Right forelimb (tissue), 1 donor: ENCODE measurements at regions not wholly inside any gene's neighbourhood (a gene's known extent, or its start where the extent isn't known, plus 50 kb on each side); places are given as distances from the start of the nearest gene placed in this dataset.

Experiments used
- DNase-seq: peaks from one replicate; pipeline ENCODE4 v3.0.0-alpha.2; 2018

- no peak for DNase-seq
Observed at GRCh38 chr6:133190912-133191311, 50.2 kb upstream of the EYA4 start.

GRCh38 chr6:133191323-133191722 is 49.8 kb upstream of the EYA4 start:
- DNase-seq = no peak
